Mesodermal cell (in vitro differentiated cells): ENCODE measurements at regions not wholly inside any gene's neighbourhood (a gene's known extent, or its start where the extent isn't known, plus 50 kb on each side); places are given as distances from the start of the nearest gene placed in this dataset.

Source experiments
- H3K27ac ChIP-seq: 2 replicates; pipeline ENCODE4 v1.7.0; 2013; ENCODE audit warnings: mild to moderate bottlenecking, low read depth, low read length, moderate library complexity; ENCODE audit not compliant: severe bottlenecking
- H3K36me3 ChIP-seq: 2 replicates; pipeline ENCODE4 v1.7.1; 2013; ENCODE audit warnings: mild to moderate bottlenecking, low read length, moderate library complexity; ENCODE audit not compliant: control insufficient read depth, insufficient read depth
- H3K4me1 ChIP-seq: one replicate; pipeline ENCODE4 v1.7.1; 2013; ENCODE audit warnings: mild to moderate bottlenecking, low read length; ENCODE audit not compliant: insufficient read depth, control insufficient read depth, poor library complexity, severe bottlenecking
- H3K4me3 ChIP-seq: 2 replicates; pipeline ENCODE4 v1.7.0; 2013; ENCODE audit warnings: low read length, control low read depth, mild to moderate bottlenecking; ENCODE audit not compliant: insufficient read depth, poor library complexity, severe bottlenecking; ENCODE audit errors: extremely low read depth
- H3K9me3 ChIP-seq: 2 replicates; pipeline ENCODE4 v1.7.1; 2013; ENCODE audit warnings: mild to moderate bottlenecking, low read length, moderate library complexity; ENCODE audit not compliant: control insufficient read depth
- WGBS, 2 experiments: methylation state at CpG; one replicate each; pipeline ENCODE4 v1.1.5; 2013; ENCODE audit warnings: missing lambda C conversion rate in 2 of 2; ENCODE audit not compliant: insufficient coverage in 2 of 2; 5-methylcytosine and 5-hydroxymethylcytosine counted together

GRCh38 chr10:81040031-81040430 is 502.3 kb downstream of the SH2D4B start:
- no peaks in the 10 kb centered on the region for H3K9me3 ChIP-seq
- WGBS, 2 experiments, result 100% methylated on average over 1 to 2 of the region's 6 CpGs

GRCh38 chr10:81040940-81041339 is 503.2 kb downstream of the SH2D4B start:
- H3K9me3 ChIP-seq, result no peaks in the 10 kb centered on the region
- no peak overlapping the region for H3K4me3 ChIP-seq
- H3K27ac ChIP-seq, result no peak overlapping the region
- no CpG with 5 or more reads among the region's 2 CpGs for WGBS, 2 experiments
- no peaks in the 10 kb centered on the region for H3K36me3 ChIP-seq
- no peaks in the 10 kb centered on the region for H3K4me1 ChIP-seq

More at GRCh38 chr10:81040031-81040430, 502.3 kb downstream of the SH2D4B start:
- Histone ChIP-seq H3K36me3 (no peaks in the 10 kb centered on the region), H3K27ac (no peak overlapping the region), H3K4me1 (no peaks in the 10 kb centered on the region), H3K4me3 (no peak overlapping the region)

GRCh38 chr10:81042647-81043046 is 504.9 kb downstream of the SH2D4B start:
- no peak overlapping the region for H3K4me3 ChIP-seq
- no peaks in the 10 kb centered on the region for H3K9me3 ChIP-seq
- no peaks in the 10 kb centered on the region for H3K4me1 ChIP-seq
- H3K36me3 ChIP-seq, result no peaks in the 10 kb centered on the region
- no peak overlapping the region for H3K27ac ChIP-seq
- 77 to 100% methylated on average over 1 to 2 of the region's 2 CpGs for WGBS, 2 experiments

- H3K27ac ChIP-seq, result no peak overlapping the region
- 100% methylated on average over 1 of the region's 1 CpG for WGBS, 2 experiments
- H3K36me3 ChIP-seq, result no peaks in the 10 kb centered on the region
- no peak overlapping the region for H3K4me3 ChIP-seq
- H3K9me3 ChIP-seq, result no peaks in the 10 kb centered on the region
- H3K4me1 ChIP-seq, result no peaks in the 10 kb centered on the region
Measured at GRCh38 chr10:81065474-81065873, 527.8 kb downstream of the SH2D4B start.

GRCh38 chr10:81068460-81068859 is 530.8 kb downstream of the SH2D4B start:
- WGBS, 2 experiments, result 83 to 84% methylated on average over 3 of the region's 3 CpGs
- H3K4me1 ChIP-seq, result no peaks in the 10 kb centered on the region
- H3K27ac ChIP-seq, result no peak overlapping the region
- H3K4me3 ChIP-seq, result no peak overlapping the region
- H3K9me3 ChIP-seq, result no peaks in the 10 kb centered on the region
- H3K36me3 ChIP-seq, result no peaks in the 10 kb centered on the region

- Histone ChIP-seq H3K4me1 (no peaks in the 10 kb centered on the region), H3K36me3 (no peaks in the 10 kb centered on the region), H3K4me3 (no peak overlapping the region), H3K9me3 (no peaks in the 10 kb centered on the region), H3K27ac (no peak overlapping the region)
- no CpG with 5 or more reads among the region's 3 CpGs for WGBS, 2 experiments
Measured at GRCh38 chr10:81071087-81071796, 533.5 kb downstream of the SH2D4B start.

GRCh38 chr10:81073155-81073554 is 535.5 kb downstream of the SH2D4B start:
- no peak overlapping the region for H3K27ac ChIP-seq
- no peaks in the 10 kb centered on the region for H3K9me3 ChIP-seq
- H3K36me3 ChIP-seq, result no peaks in the 10 kb centered on the region
- no peak overlapping the region for H3K4me3 ChIP-seq
- WGBS, 2 experiments, result no CpG with 5 or more reads among the region's 2 CpGs
- H3K4me1 ChIP-seq, result no peaks in the 10 kb centered on the region

GRCh38 chr10:81081887-81082620 is 544.4 kb downstream of the SH2D4B start:
- Histone ChIP-seq H3K9me3 (no peaks in the 10 kb centered on the region), H3K27ac (no peak overlapping the region), H3K36me3 (no peaks in the 10 kb centered on the region), H3K4me1 (no peaks in the 10 kb centered on the region), H3K4me3 (no peak overlapping the region)
- WGBS, 2 experiments, result 100% methylated on average over 1 to 2 of the region's 3 CpGs

- no peaks in the 10 kb centered on the region for H3K4me1 ChIP-seq
- H3K4me3 ChIP-seq, result no peak overlapping the region
- H3K27ac ChIP-seq, result no peak overlapping the region
- no peaks in the 10 kb centered on the region for H3K9me3 ChIP-seq
- H3K36me3 ChIP-seq, result no peaks in the 10 kb centered on the region
- WGBS, 2 experiments, result 75 to 80% methylated on average over 3 to 5 of the region's 5 CpGs
Measured at GRCh38 chr10:81082621-81083376, 545.1 kb downstream of the SH2D4B start.

GRCh38 chr10:81093056-81093455 is 555.4 kb downstream of the SH2D4B start:
- Histone ChIP-seq H3K4me1 (no peaks in the 10 kb centered on the region), H3K9me3 (no peaks in the 10 kb centered on the region), H3K4me3 (no peak overlapping the region), H3K27ac (no peak overlapping the region), H3K36me3 (no peaks in the 10 kb centered on the region)
- 90 to 91% methylated on average over 3 of the region's 6 CpGs for WGBS, 2 experiments
